ENCODE measurements at regions not wholly inside any gene's neighbourhood (a gene's known extent, or its start where the extent isn't known, plus 50 kb on each side); places are given as distances from the start of the nearest gene placed in this dataset.

DNA sequence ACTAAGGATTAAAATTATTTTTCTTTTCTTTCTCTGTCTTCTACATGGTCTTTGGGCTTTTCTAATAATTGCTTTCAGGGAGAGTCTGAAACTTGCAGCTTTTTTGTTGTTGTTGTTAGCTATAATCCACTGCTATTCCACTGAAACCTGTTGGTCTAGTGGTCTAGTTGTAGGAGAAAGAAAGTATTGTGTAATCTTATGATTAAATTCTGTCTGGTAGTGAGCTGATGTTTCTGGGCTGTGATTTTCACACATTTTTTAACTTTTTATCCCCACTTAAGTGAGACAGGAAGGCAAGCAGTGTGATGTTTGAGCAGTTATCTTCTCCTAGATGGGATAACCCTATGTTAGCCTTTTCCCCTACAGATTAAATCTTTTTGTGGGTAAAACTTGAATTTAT lies 825.2 kb downstream of the PCDH7 start:
- TF ChIP-seq, protein P1, sequence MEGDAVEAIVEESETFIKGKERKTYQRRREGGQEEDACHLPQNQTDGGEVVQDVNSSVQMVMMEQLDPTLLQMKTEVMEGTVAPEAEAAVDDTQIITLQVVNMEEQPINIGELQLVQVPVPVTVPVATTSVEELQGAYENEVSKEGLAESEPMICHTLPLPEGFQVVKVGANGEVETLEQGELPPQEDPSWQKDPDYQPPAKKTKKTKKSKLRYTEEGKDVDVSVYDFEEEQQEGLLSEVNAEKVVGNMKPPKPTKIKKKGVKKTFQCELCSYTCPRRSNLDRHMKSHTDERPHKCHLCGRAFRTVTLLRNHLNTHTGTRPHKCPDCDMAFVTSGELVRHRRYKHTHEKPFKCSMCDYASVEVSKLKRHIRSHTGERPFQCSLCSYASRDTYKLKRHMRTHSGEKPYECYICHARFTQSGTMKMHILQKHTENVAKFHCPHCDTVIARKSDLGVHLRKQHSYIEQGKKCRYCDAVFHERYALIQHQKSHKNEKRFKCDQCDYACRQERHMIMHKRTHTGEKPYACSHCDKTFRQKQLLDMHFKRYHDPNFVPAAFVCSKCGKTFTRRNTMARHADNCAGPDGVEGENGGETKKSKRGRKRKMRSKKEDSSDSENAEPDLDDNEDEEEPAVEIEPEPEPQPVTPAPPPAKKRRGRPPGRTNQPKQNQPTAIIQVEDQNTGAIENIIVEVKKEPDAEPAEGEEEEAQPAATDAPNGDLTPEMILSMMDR (IDR thresholded peaks at IDR 0.05; ENCODE audit: insufficient read depth, low read length, poor library complexity, severe bottlenecking): no peak
- Histone ChIP-seq H3K4me3 (replicated peaks; ENCODE audit: low read depth, low read length) (no peak overlapping the region), H3K27me3 (replicated peaks; ENCODE audit: control insufficient read depth, insufficient read depth, low read length) (no peaks in the 10 kb centered on the region), H3K36me3 (ENCODE audit: control insufficient read depth, insufficient read depth, low read length) (no peaks in the 10 kb centered on the region)
- no peak for DNase-seq (ENCODE audit: extremely low read depth, insufficient read length)

DNA sequence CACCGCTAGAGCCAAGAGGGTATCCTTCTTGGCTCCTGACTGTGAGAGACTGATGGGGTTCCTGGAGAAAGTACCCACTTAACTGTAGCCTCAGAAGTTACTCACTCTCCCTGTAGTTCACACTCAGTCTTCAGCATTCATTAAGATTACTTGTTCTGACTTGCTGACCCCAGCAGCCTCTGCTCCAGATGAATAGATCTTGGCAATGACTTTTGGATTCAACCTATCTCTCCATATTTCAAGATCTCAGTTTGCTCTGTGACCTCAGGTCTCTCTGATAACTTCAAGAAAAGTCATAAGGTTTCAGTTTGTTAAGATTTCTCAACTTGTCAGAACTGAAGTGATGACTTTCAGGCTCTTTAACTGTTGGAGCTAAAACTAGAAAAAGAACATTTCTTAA lies 825.6 kb downstream of the PCDH7 start:
- TF ChIP-seq, protein P1 (IDR thresholded peaks at IDR 0.05; ENCODE audit: insufficient read depth, low read length, poor library complexity, severe bottlenecking): no peak
- DNase-seq (ENCODE audit: extremely low read depth, insufficient read length): no peak
- Histone ChIP-seq H3K4me3 (replicated peaks; ENCODE audit: low read depth, low read length) (no peak overlapping the region), H3K36me3 (ENCODE audit: control insufficient read depth, insufficient read depth, low read length) (no peaks in the 10 kb centered on the region), H3K27me3 (replicated peaks; ENCODE audit: control insufficient read depth, insufficient read depth, low read length) (no peaks in the 10 kb centered on the region)

DNA sequence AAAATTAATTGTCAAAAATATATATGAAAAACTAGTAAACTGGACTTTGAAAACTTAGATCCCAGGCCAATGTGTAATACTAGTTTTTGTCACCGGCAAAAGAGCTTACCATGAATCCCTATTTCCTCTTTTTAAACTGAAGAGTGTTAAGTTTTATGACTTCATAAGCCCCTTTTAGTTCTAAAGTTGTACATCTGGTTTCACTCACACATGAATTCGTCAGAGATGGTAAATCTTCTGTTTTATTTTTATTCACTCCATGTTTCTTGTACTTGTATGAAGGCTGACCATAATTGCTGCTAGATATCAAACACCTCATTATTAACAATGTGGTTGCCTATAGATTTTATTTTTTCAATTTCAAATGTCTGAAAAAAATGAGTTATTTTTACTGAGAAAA lies 827.9 kb downstream of the PCDH7 start:
- Histone ChIP-seq H3K4me3 (replicated peaks; ENCODE audit: low read depth, low read length) (no peak overlapping the region), H3K36me3 (ENCODE audit: control insufficient read depth, insufficient read depth, low read length) (no peaks in the 10 kb centered on the region), H3K27me3 (replicated peaks; ENCODE audit: control insufficient read depth, insufficient read depth, low read length) (no peaks in the 10 kb centered on the region)
- DNase-seq (ENCODE audit: extremely low read depth, insufficient read length): no peak
- TF ChIP-seq, protein P1 (IDR thresholded peaks at IDR 0.05; ENCODE audit: insufficient read depth, low read length, poor library complexity, severe bottlenecking): no peak

DNA sequence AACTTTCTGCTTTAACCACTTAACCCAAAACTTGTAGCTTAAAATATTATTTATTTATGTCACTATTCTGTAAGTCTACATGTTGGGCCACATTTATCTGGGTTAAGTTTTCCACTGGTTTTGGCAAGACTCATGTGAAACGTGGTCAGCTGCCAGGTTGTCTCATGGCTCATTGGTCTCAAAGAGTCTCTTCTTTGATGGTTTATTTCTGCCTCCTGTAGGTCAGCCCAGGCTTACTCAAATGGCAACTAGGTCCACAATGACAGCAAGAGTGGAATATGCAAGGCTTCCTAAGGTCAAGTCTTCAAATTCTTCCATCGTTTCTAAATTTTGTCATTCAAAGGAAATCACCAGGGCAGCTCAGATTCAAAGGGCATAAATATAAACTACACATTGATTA lies 828.7 kb downstream of the PCDH7 start:
- Histone ChIP-seq H3K4me3 (replicated peaks; ENCODE audit: low read depth, low read length) (no peak overlapping the region), H3K36me3 (ENCODE audit: control insufficient read depth, insufficient read depth, low read length) (no peaks in the 10 kb centered on the region), H3K27me3 (replicated peaks; ENCODE audit: control insufficient read depth, insufficient read depth, low read length) (no peaks in the 10 kb centered on the region)
- TF ChIP-seq, protein P1 (IDR thresholded peaks at IDR 0.05; ENCODE audit: insufficient read depth, low read length, poor library complexity, severe bottlenecking): no peak
- DNase-seq (ENCODE audit: extremely low read depth, insufficient read length): no peak

DNA sequence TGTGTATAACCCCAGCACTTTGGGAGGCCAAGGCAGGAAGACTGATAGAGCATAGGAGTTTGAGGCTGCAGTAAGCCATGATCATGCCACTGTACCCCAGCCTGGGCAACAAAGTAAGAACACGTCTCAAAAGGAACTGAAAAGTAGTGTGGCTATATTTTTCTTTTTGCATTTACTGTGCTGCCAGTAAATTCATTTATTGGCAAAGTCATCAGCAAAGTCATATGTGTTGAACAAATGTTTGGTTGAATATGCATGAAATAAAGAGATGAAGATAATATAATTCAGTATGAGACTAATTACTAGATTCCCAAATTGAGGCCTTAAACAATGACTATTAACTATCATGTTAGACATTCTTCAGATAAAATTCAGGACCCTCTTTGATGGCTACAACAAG lies 829.1 kb downstream of the PCDH7 start:
- DNase-seq (ENCODE audit: extremely low read depth, insufficient read length): no peak
- no peaks in the 10 kb centered on the region for H3K27me3 ChIP-seq (replicated peaks; ENCODE audit: control insufficient read depth, insufficient read depth, low read length)
- H3K36me3 ChIP-seq (ENCODE audit: control insufficient read depth, insufficient read depth, low read length): no peaks in the 10 kb centered on the region
- TF ChIP-seq, protein P1 (IDR thresholded peaks at IDR 0.05; ENCODE audit: insufficient read depth, low read length, poor library complexity, severe bottlenecking): no peak
- H3K4me3 ChIP-seq (replicated peaks; ENCODE audit: low read depth, low read length): no peak overlapping the region

DNA sequence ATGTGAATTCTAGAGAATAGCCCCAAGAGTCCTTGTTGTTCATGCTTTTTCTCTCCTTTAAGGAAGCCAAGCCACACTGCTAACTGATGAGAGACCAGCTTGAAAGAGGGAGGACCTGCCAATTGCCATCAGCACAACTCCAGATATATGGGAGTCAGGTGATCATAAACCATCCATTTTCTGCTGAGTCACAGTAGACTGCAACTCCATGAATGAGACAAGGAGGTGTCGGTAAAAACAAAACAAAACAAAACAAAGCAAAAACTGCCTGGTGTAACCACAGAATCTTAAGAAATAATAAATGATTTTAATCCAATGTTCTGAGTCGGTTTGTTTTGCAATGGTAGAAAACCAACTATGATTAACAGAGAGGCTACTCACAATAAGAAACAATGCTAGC lies 837.3 kb downstream of the PCDH7 start:
- Histone ChIP-seq H3K27me3 (replicated peaks; ENCODE audit: control insufficient read depth, insufficient read depth, low read length) (no peaks in the 10 kb centered on the region), H3K4me3 (replicated peaks; ENCODE audit: low read depth, low read length) (no peak overlapping the region), H3K36me3 (ENCODE audit: control insufficient read depth, insufficient read depth, low read length) (no peaks in the 10 kb centered on the region)
- TF ChIP-seq, protein P1 (IDR thresholded peaks at IDR 0.05; ENCODE audit: insufficient read depth, low read length, poor library complexity, severe bottlenecking): no peak
- no peak for DNase-seq (ENCODE audit: extremely low read depth, insufficient read length)
